ENCODE measurements at regions not wholly inside any gene's neighbourhood (a gene's known extent, or its start where the extent isn't known, plus 50 kb on each side); places are given as distances from the start of the nearest gene placed in this dataset.

- no peak overlapping the region for H3K27ac ChIP-seq (ENCODE audit: low read depth)
- no peak overlapping the region for H2AFZ ChIP-seq
- TF ChIP-seq STAT1 (IDR thresholded peaks at IDR 0.05; ENCODE audit: unreplicated experiment) (no peak), ZNF331 (CRISPR knock-in tag; IDR thresholded peaks at IDR 0.05; ENCODE audit: low read depth) (no peak), EZH2phosphoT487 (IDR thresholded peaks at IDR 0.05; ENCODE audit: unreplicated experiment) (no peak), ZNF114 (CRISPR knock-in tag; IDR thresholded peaks at IDR 0.05) (no peak), CREB1 (CRISPR knock-in tag; IDR thresholded peaks at IDR 0.05; ENCODE audit: low read depth) (no peak), ZNF462 (CRISPR knock-in tag; IDR thresholded peaks at IDR 0.05) (no peak), ETS1 (IDR thresholded peaks at IDR 0.05) (no peak), POLR2AphosphoS5 (IDR thresholded peaks at IDR 0.05; ENCODE audit: low read depth) (no peak), EZH2 (IDR thresholded peaks at IDR 0.05; ENCODE audit: low read depth, unreplicated experiment) (no peak), JUNB (IDR thresholded peaks at IDR 0.05; ENCODE audit: unreplicated experiment) (no peak), NANOG (IDR thresholded peaks at IDR 0.05; ENCODE audit: borderline replicate concordance) (no peak), CTCF (conservative IDR thresholded peaks at IDR 0.05; ENCODE audit: low read depth in 2 of 2) (no peak)
- DNase-seq (ENCODE audit: low spot score) (no peak), ATAC-seq (no peak)
- no peaks in the 10 kb centered on the region for H3K36me3 ChIP-seq (ENCODE audit: insufficient read depth)
- no peaks in the 10 kb centered on the region for H4K20me1 ChIP-seq (replicated peaks; ENCODE audit: insufficient read depth)
- no peaks in the 10 kb centered on the region for H3K79me2 ChIP-seq (replicated peaks; ENCODE audit: insufficient read depth)
- no peak overlapping the region for H3K4me2 ChIP-seq
- no peaks in the 10 kb centered on the region for H3K4me1 ChIP-seq (ENCODE audit: insufficient read depth)
- H3K4me3 Mint-ChIP-seq, result no peak overlapping the region
- no peaks in the 10 kb centered on the region for H3K9me2 ChIP-seq (ENCODE audit: insufficient read depth)
- no peaks in the 10 kb centered on the region for H3K9me3 Mint-ChIP-seq
- no peaks in the 10 kb centered on the region for H3K36me3 Mint-ChIP-seq (ENCODE audit: low read depth)
- peaks cover 2% of the 10 kb centered on the region; the same call in 2 of the 3 replicates for H3K4me1 Mint-ChIP-seq
- H3K4me3 ChIP-seq, result no peak overlapping the region
- no peak overlapping the region for H3K27ac Mint-ChIP-seq
- no peaks in the 10 kb centered on the region for H3K27me3 ChIP-seq (ENCODE audit: insufficient read depth)
- H3K27me3 Mint-ChIP-seq (ENCODE audit: insufficient read depth, low read depth, poor library complexity), result no peaks in the 10 kb centered on the region
- no peaks in the 10 kb centered on the region for H3F3A ChIP-seq (replicated peaks; ENCODE audit: low read depth)
Observed at GRCh38 chr18:40157120-40157519, 1797.9 kb upstream of the PIK3C3 start.

Data from GM23338 (cell line).